Stimulated activated CD4-positive, alpha-beta T cell treated with anti-CD3 and anti-CD28 coated beads, Interleukin-4, amount 100 ng/mL, for 4 hours (primary cell): ENCODE measurements at regions not wholly inside any gene's neighbourhood (a gene's known extent, or its start where the extent isn't known, plus 50 kb on each side); places are given as distances from the start of the nearest gene placed in this dataset.

Experiments
- DNase-seq, 2 experiments: peaks; one replicate each; pipeline ENCODE4 v3.0.0-alpha.2; 2020

DNA sequence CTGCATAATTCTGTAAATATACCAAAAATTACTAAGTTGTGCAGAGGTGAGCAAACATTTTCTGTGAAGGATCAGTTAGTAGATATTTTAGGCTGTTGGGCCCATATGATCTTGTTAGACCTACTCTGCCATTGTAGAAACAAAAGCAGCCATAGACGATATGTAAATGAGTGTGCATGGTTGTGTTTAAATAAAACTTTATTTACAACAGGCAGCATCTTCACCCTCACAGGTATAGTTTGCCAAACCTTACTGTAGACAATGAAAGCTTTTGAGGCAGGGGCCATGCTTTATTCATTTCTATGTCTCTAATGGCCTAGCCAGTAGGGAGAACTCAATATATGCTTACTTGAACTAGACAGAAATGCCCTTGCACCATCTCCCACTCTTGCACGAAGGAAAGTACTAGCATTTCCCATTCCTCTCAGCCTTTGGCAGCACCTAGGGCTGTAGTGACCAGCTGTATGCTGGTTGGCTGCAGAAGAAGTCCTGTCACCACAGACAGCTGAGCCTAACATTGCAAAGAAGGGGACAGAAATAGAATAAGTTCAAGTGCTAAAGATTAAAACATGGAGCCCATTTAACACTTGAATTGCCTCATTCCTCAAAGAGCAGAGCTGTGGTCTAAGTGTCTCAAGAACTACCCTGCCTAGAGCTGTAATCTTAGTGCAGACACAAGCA, 305.1 kb upstream of the MGAT5 start:
- no peak for DNase-seq

DNA sequence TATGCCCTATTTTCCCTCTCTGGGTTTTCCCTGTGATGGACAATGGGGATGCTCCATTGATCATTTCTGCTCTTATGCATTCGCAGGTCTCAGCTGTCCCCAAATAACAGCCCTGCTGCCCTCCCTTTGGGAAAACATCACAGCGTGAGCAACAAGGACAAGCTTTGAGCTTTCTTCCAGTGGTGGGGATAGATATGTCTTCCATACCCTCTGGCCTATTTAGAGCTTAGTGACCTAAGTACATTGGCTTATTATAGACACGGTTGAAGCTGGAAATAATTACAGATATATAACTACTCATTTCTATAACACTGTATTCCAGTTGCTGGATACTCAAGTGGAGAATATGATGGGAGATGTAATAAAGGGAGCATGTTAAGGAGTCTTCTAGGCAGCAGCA, 304.3 kb upstream of the MGAT5 start:
- DNase-seq: no peak

DNA sequence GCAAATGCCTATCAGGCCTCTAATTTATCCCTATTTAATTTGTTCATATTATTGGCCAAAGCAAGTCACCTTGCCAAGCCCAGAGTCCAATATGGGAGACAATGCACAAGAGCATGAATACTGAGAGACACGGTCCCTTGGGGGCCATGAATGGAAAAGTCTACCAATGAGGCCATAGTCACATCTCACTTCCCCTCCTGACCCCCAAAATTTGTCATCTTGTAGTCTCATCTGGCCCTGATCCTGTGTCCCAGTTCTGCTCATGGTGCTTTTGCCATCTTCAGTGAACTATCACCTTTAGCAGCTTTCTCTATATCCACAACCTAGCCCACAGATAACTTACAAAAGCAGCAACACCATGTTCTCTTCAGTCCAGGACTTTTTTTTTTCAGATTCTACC, 302.7 kb upstream of the MGAT5 start:
- DNase-seq: no peak

DNA sequence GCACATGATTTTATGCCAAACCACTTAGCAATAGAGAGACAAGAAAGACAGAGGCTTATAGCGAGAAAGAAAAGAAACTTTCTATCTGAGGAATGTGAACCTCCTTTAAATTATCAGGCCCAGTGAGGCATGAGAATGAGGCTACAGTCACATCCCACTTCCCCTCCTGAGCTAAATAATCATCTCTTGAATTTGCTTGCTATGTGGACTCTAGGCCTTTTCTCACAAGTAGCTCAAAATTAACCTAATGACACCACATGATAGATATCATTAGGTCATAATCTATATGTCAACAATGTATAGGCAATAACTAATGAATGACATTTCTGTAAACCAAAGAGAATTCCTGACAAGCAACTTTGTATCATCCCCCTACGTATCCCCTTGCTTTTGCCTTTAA, 301.5 kb upstream of the MGAT5 start:
- DNase-seq: no peak

DNA sequence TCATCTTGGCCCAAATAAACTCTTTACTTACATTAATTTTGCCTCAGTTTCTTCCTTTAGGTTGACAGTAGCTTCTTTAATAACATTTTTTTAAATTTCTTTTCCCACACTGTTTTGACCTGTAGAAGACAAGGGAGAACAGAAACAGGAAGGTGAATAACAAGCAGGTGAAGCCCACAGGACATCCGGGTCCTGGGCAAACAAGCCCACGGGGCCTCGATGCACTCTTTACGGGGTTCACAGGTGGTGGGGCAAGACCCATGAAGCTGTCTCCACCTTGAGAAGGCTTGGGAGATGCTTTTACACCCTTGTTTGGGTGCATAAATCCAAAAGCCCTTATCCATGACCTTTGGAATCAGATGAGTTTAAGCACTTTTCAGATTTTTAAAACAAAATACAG, 301.0 kb upstream of the MGAT5 start:
- DNase-seq: no peak

DNA sequence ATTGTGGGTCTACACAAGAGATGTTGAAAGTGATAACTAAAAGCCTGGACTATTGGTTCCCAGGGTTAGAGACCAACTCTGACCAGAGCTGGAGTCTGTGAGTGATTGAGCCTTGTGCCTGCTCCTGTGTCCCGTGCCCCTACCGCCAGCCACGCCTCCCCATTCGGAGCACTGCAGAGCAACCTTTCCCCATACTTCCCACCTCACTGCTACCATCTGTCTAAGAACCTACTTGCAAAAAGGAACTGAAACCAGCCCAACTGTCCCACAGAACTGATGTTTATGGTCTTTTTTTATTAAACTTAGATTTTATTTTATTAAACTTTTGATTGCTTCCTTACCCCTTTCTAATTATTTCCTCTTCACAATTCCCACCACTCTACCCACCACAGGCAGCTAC, 300.3 kb upstream of the MGAT5 start:
- DNase-seq: no peak

DNA sequence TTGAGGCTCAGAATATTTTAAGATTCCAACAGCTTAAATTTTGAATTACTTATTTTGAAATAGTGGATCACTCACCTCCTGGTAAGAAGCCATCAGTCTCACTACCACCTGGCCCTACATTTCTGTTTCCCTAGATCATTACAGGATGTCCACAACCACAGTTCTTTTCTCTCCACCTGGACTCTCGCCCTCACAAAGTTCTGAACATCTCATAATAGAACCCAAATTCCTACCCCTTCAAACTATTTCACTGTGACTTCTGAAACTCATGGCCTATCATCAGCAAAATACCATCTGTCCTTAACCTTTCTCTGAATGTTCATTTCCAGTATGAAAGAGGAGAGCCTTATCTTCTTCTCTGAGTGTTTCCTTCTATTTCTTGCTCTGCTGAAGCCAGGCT, 299.2 kb upstream of the MGAT5 start:
- no peak for DNase-seq

DNA sequence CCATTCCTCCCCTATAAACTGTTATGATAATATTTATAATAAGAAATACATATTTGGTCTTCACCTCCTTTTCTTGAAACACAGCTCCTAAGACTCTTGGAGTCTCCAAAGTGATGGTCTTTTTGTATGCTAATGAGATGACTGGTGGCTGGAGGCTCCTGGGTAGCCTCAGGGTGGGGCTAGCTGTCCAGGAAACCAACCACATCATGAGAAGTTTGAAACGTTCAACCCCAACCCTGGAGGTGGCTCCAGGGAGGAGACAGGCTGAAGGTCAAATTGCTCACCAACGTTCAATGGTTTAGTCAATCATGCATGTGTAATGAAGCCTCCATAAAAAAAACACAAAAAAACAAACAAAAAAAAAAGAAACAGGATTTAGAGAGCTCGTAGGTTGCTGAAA, 298.7 kb upstream of the MGAT5 start:
- no peak for DNase-seq

GRCh38 chr2:133956434-133956935, 297.4 kb upstream of the MGAT5 start:
- no peak for DNase-seq

GRCh38 chr2:133957724-133958480, 296.0 kb upstream of the MGAT5 start:
- DNase-seq: no peak

DNA sequence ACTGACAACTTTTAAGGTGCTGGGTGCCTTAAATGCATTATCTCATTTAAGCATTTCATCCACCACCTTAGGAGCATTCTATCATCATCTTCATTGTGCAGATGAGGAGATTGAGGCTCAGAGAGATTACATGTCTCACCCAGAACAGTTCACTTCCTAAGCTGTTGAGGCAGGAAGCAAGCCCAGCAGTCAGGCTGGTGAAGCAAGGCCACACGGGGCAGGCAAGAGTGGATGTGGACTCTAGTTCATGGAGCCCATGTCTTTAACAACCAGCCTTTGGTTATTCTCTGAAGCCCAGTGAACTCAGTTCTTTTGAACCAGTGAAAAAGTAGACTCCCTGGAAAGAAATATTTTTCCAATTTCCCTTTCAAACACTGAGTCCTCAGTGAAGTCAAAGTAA, 294.8 kb upstream of the MGAT5 start:
- no peak for DNase-seq

DNA sequence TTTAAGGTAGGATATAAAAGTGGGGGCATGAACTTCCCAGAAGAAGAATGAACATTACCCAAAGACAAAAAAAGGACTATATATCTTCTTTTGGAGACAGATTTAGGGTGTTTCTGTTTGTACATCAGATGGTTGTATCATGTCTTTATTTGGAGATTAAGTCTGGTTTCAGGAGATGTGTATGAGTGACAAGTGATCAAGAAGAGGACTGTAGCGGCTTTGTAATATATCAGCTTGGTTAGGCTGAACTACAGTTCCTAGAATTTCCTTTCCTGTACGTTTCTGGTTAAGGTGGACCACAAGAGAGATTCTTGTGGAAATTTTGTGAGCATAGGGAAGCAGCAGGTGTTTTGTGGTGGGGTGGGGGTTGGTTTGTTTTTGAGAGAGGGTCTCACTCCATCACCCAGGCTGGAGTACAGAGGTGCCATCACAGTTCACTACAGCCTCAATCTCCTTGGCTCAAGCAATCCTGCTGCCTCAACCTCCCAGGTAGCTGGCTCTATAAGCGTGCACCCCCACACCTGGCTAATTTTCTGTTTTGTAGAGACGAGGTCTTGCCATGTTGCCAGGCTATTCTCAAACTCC, 287.1 kb upstream of the MGAT5 start:
- DNase-seq: no peak

DNA sequence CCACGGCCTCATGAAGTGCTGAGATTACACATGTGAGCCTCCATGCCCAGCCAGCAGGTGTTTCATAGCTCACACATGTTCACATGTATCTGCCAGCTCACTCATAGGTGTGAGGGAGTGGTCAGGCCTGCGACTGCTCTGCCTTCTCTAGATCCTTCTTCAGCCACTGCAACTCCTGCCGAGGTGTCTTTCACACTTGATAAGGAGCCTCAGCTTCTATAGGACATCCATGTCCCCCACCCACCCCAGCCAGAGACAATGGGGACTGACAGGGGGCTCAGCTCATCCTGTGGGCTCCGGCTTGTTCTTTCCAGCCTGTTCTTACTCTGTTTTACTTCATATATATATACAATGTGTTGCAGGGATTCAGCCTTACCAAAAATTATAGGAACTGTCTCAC, 286.5 kb upstream of the MGAT5 start:
- DNase-seq: no peak

- no peak for DNase-seq
Measured at GRCh38 chr2:133968446-133968845, 285.4 kb upstream of the MGAT5 start.

DNA sequence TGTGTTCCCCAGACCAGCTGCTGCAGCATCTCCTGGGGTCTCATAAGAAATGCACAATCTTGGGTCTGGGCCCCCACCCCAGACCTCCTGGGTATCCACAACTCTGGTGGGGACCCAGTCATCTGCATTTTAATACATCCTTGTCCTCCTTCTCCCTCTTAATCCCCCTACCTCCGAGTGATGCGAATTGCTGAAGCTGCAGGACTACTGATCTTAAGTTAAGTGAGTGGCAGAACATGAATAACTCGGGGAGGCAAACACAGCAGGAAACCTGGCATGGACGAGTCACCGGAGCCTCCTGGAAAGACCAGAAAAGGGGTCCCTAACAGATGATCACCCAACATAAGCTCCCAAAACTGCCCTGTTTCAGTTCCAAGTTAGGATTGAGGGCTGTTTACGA, 283.2 kb upstream of the MGAT5 start:
- DNase-seq: no peak

DNA sequence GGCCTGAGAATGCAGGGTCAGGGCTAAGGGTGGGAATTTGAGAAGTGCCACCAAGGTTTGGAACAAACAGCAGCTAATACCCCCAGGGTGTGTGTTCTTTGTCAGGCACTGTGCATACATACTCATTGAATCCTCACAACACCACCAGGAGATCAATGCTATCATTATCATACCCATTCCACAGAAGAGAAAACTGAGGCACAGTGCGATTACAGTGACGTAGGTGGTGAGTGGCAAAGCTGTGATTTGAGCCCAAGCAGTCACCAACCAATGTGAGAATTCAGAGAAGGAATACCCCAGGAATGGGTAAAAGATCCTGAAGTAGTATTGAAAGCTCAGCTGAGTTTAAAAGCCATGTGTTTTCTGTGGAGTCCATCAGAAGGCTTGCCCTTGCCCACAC, 281.6 kb upstream of the MGAT5 start:
- DNase-seq: no peak

- no peak for DNase-seq
Measured at GRCh38 chr2:133972786-133973185, 281.1 kb upstream of the MGAT5 start.

DNA sequence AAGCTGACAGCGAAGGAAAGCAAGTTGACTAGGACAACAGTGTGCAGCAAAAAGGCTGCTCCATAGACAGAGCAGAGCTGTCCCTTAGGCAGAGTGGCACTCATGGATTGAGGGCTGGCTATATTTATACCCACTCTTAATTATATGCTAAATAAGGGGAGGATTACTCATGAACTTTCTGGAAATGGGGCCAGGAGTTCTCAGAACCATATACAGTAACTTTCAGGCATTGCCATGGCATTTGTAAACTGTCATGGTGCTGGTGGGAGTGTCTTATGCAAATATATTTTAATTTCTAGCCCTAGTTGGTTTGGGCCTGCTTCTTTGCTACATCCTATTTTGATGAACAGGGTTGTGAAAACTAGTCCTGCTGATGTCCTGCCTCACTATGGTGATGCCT, 279.5 kb upstream of the MGAT5 start:
- DNase-seq: no peak

GRCh38 chr2:133975135-133975534, 278.7 kb upstream of the MGAT5 start:
- no peak for DNase-seq

GRCh38 chr2:133975676-133976428, 278.0 kb upstream of the MGAT5 start:
- DNase-seq: no peak

GRCh38 chr2:133976659-133977058, 277.2 kb upstream of the MGAT5 start:
- DNase-seq: no peak

GRCh38 chr2:133977405-133977804, 276.5 kb upstream of the MGAT5 start:
- DNase-seq: no peak

DNA sequence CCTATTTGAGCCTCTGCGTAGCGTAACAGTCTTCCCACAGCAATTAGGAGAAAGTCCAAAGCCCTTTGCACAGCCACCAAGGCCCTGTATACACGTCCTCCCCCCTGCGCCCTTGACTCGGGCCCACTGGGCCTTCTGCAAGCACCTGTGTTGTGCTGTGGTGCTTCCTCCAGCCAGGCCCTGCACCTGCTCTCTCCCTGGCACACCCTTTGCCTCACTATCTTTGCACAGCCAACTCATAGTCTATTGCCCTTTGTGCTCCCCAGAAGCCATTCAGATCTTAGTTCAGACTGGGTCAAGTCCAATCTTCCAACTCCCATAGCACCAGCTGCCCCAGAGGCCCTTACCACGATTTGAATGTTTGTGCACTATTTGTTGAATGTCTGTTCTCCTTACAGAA, 271.6 kb upstream of the MGAT5 start:
- no peak for DNase-seq

- DNase-seq: no peak
Measured at GRCh38 chr2:133985563-133985962, 268.3 kb upstream of the MGAT5 start.
